ENCODE measurements at regions not wholly inside any gene's neighbourhood (a gene's known extent, or its start where the extent isn't known, plus 50 kb on each side); places are given as distances from the start of the nearest gene placed in this dataset.

GRCh38 chr15:87489456-87489855 lies 767.1 kb downstream of the NTRK3 start:
- H4K8ac ChIP-seq (ENCODE audit: low read depth in 2 of 2, low read length in 2 of 2) = no peak overlapping the region
- H2BK5ac ChIP-seq (ENCODE audit: low read depth, low read length, poor library complexity, severe bottlenecking) = no peak overlapping the region
- H4K20me1 ChIP-seq (ENCODE audit: insufficient read depth, low read length) = no peaks in the 10 kb centered on the region
- H3K23ac ChIP-seq (ENCODE audit: low read depth, low read length) = no peak overlapping the region
- no TSS peak for BruUV-seq (replicated peaks)
- DNase-seq (no peak), ATAC-seq (ENCODE audit: low read depth) (no peak)
- no peak overlapping the region for H3K18ac ChIP-seq (ENCODE audit: low read depth, low read length)
- H4K5ac ChIP-seq (ENCODE audit: low read depth, low read length) = no peak overlapping the region
- dilution Hi-C loops (cut with HindIII; ENCODE audit: low sequenced_read_pairs, unreplicated experiment) = no loop called here
- no peaks in the 10 kb centered on the region for H3K9me1 ChIP-seq (ENCODE audit: insufficient read depth, low read length)
- H2AK5ac ChIP-seq (ENCODE audit: low read depth, low read length) = no peak overlapping the region
- peaks cover 2% of the 10 kb centered on the region; the same call in 1 of the 2 replicates for H3K9me3 ChIP-seq (ENCODE audit: control insufficient read depth, insufficient read depth, low read length)
- no peaks in the 10 kb centered on the region for H3K79me1 ChIP-seq (ENCODE audit: low read depth in 1 of 2, low read length in 2 of 2)
- H2AFZ ChIP-seq (replicated peaks; ENCODE audit: low read length, poor library complexity) = no peak overlapping the region
- H2BK15ac ChIP-seq (ENCODE audit: low read depth, low read length) = no peak overlapping the region
- in situ Hi-C loops (cut with MboI; ENCODE audit: low sequenced_read_pairs) = no loop called here
- H3K4ac ChIP-seq (ENCODE audit: low read depth, low read length) = no peak overlapping the region
- no peaks in the 10 kb centered on the region for H3K27me3 ChIP-seq (ENCODE audit: control insufficient read depth, insufficient read depth, low read length)
- H3K4me3 ChIP-seq (ENCODE audit: insufficient read depth, low read depth, low read length) = no peak overlapping the region
- H4K91ac ChIP-seq (ENCODE audit: insufficient read depth, low read depth, low read length) = no peak overlapping the region
- no peak overlapping the region for H3K4me2 ChIP-seq (ENCODE audit: low read depth, low read length)
- H3K4me1 ChIP-seq (ENCODE audit: control insufficient read depth, insufficient read depth, low read length) = no peaks in the 10 kb centered on the region
- POLR2A ChIA-PET (ENCODE audit: unreplicated experiment) = no interaction called here
- no peak overlapping the region for H2BK20ac ChIP-seq (ENCODE audit: low read depth, low read length)
- intact Hi-C loops (cut with micrococcal nuclease) = no loop called here
- no peaks in the 10 kb centered on the region for H3K36me3 ChIP-seq (ENCODE audit: control insufficient read depth, insufficient read depth, low read length)
- no peak for TF ChIP-seq CEBPB (IDR thresholded peaks at IDR 0.05; ENCODE audit: low read depth, low read length)
- TF ChIP-seq MAFK (IDR thresholded peaks at IDR 0.05; ENCODE audit: low read depth, low read length) = no peak
- TF ChIP-seq USF2 (IDR thresholded peaks at IDR 0.05; ENCODE audit: low read depth, low read length) = no peak
- no peak for TF ChIP-seq NFE2L2 (IDR thresholded peaks at IDR 0.05; ENCODE audit: low read depth, low read length)
- H3K14ac ChIP-seq (replicated peaks; ENCODE audit: low read depth, low read length) = no peak overlapping the region
- no peak overlapping the region for H2AK9ac ChIP-seq (replicated peaks; ENCODE audit: low read depth, low read length, poor library complexity)
- H3K9ac ChIP-seq (ENCODE audit: low read depth, low read length) = no peak overlapping the region
- H2BK120ac ChIP-seq (ENCODE audit: low read depth, low read length) = no peak overlapping the region
- H3K56ac ChIP-seq (ENCODE audit: extremely low read depth, insufficient read depth, low read length) = no peak overlapping the region
- CTCF ChIA-PET = no interaction called here
- H3K27ac ChIP-seq (ENCODE audit: insufficient read depth, low read length) = no peak overlapping the region
